ENCODE measurements at regions not wholly inside any gene's neighbourhood (a gene's known extent, or its start where the extent isn't known, plus 50 kb on each side); places are given as distances from the start of the nearest gene placed in this dataset.
"Not testable (repeated sequence)": the region's sequence is repeated elsewhere in the genome, so short reads cannot be mapped to it uniquely, and the experiment has no call there.

GRCh38 chr3:65265511-65265910 lies 577.7 kb upstream of the ADAMTS9 start:
- intact Hi-C loops (cut with DNase I; ENCODE audit: low total_unique reads), result no loop called here
- Histone ChIP-seq H3K36me3 (no peaks in the 10 kb centered on the region), H3K27ac (no peak overlapping the region), H3K27me3 (no peaks in the 10 kb centered on the region), H3K9me3 (no peaks in the 10 kb centered on the region), H3K4me3 (no peak overlapping the region), H3K4me1 (no peaks in the 10 kb centered on the region)
- no peak for TF ChIP-seq CTCF (IDR thresholded peaks at IDR 0.05)
- no peak for DNase-seq

GRCh38 chr3:65262548-65262947 lies 574.7 kb upstream of the ADAMTS9 start:
- Histone ChIP-seq H3K36me3 (no peaks in the 10 kb centered on the region), H3K27me3 (no peaks in the 10 kb centered on the region), H3K9me3 (no peaks in the 10 kb centered on the region), H3K27ac (no peak overlapping the region), H3K4me3 (no peak overlapping the region), H3K4me1 (no peaks in the 10 kb centered on the region)
- no peak for DNase-seq
- no peak for TF ChIP-seq CTCF (IDR thresholded peaks at IDR 0.05)
- intact Hi-C loops (cut with DNase I; ENCODE audit: low total_unique reads), result no loop called here

- Histone ChIP-seq H3K27ac (no peak overlapping the region), H3K4me1 (no peaks in the 10 kb centered on the region), H3K4me3 (no peak overlapping the region), H3K27me3 (no peaks in the 10 kb centered on the region), H3K9me3 (no peaks in the 10 kb centered on the region), H3K36me3 (no peaks in the 10 kb centered on the region)
- TF ChIP-seq CTCF (IDR thresholded peaks at IDR 0.05), result no peak
- intact Hi-C loops (cut with DNase I; ENCODE audit: low total_unique reads), result no loop called here
- DNase-seq, result no peak
Observed at GRCh38 chr3:65259946-65260345, 572.1 kb upstream of the ADAMTS9 start.

- H3K4me3 ChIP-seq; DNase-seq; H3K36me3 ChIP-seq; H3K27me3 ChIP-seq; intact Hi-C loops (cut with DNase I; ENCODE audit: low total_unique reads); H3K9me3 ChIP-seq; H3K27ac ChIP-seq; H3K4me1 ChIP-seq: not testable (repeated sequence)
Observed at GRCh38 chr3:65252914-65253313, 565.1 kb upstream of the ADAMTS9 start.

GRCh38 chr3:65252266-65252665 lies 564.5 kb upstream of the ADAMTS9 start:
- Histone ChIP-seq H3K4me3 (no peak overlapping the region), H3K27ac (no peak overlapping the region), H3K27me3 (no peaks in the 10 kb centered on the region), H3K4me1 (no peaks in the 10 kb centered on the region), H3K36me3 (no peaks in the 10 kb centered on the region), H3K9me3 (no peaks in the 10 kb centered on the region)
- no peak for DNase-seq
- TF ChIP-seq CTCF (IDR thresholded peaks at IDR 0.05), result no peak
- intact Hi-C loops (cut with DNase I; ENCODE audit: low total_unique reads), result no loop called here

GRCh38 chr3:65251375-65251774 lies 563.6 kb upstream of the ADAMTS9 start:
- H3K36me3 ChIP-seq, result no peaks in the 10 kb centered on the region
- no peak for DNase-seq
- no peaks in the 10 kb centered on the region for H3K9me3 ChIP-seq
- H3K27me3 ChIP-seq, result no peaks in the 10 kb centered on the region
- no peak overlapping the region for H3K4me3 ChIP-seq
- H3K27ac ChIP-seq, result no peak overlapping the region
- H3K4me1 ChIP-seq, result no peaks in the 10 kb centered on the region
- no peak for TF ChIP-seq CTCF (IDR thresholded peaks at IDR 0.05)
- intact Hi-C loops (cut with DNase I; ENCODE audit: low total_unique reads), result no loop called here

All from tibial artery (tissue), 4 donors.